ENCODE measurements at regions not wholly inside any gene's neighbourhood (a gene's known extent, or its start where the extent isn't known, plus 50 kb on each side); places are given as distances from the start of the nearest gene placed in this dataset.

- WGBS, 3 donors = 69 to 75% (median 70%) methylated on average over 3 of the region's 3 CpGs
- Histone ChIP-seq H3K36me3 (no peaks in the 10 kb centered on the region), H3K4me1 (ENCODE audit: insufficient read depth) (no peaks in the 10 kb centered on the region), H3K27me3 (no peaks in the 10 kb centered on the region), H3K4me3 (no peak overlapping the region), H3K27ac (no peak overlapping the region), H3K9me3 (no peaks in the 10 kb centered on the region)
- intact Hi-C loops (cut with DNase I) = no loop called here
- DNase-seq = no peak
- TF ChIP-seq CTCF (IDR thresholded peaks at IDR 0.05) (no peak), EP300 (IDR thresholded peaks at IDR 0.05) (no peak), POLR2A (IDR thresholded peaks at IDR 0.05) (no peak)
These were observed 235.0 kb upstream of the HNMT start for GRCh38 chr2:137729305-137729704.

GRCh38 chr2:137737559-137737958 is 226.7 kb upstream of the HNMT start:
- TF ChIP-seq EP300 (IDR thresholded peaks at IDR 0.05) (no peak), CTCF (IDR thresholded peaks at IDR 0.05) (no peak), POLR2A (IDR thresholded peaks at IDR 0.05) (no peak)
- Histone ChIP-seq H3K9me3 (no peaks in the 10 kb centered on the region), H3K4me1 (ENCODE audit: insufficient read depth) (no peaks in the 10 kb centered on the region), H3K4me3 (no peak overlapping the region), H3K36me3 (no peaks in the 10 kb centered on the region), H3K27me3 (no peaks in the 10 kb centered on the region), H3K27ac (no peak overlapping the region)
- no peak for DNase-seq
- intact Hi-C loops (cut with DNase I) = no loop called here

- Histone ChIP-seq H3K9me3 (no peaks in the 10 kb centered on the region), H3K27me3 (no peaks in the 10 kb centered on the region), H3K27ac (no peak overlapping the region), H3K36me3 (no peaks in the 10 kb centered on the region), H3K4me3 (no peak overlapping the region), H3K4me1 (ENCODE audit: insufficient read depth) (no peaks in the 10 kb centered on the region)
- TF ChIP-seq EP300 (IDR thresholded peaks at IDR 0.05) (no peak), CTCF (IDR thresholded peaks at IDR 0.05) (no peak), POLR2A (IDR thresholded peaks at IDR 0.05) (no peak)
- 43 to 55% (median 49%) methylated on average over 5 of the region's 5 CpGs for WGBS, 3 donors
- DNase-seq = no peak
- intact Hi-C loops (cut with DNase I) = no loop called here
These were observed 222.4 kb upstream of the HNMT start for GRCh38 chr2:137741784-137742362.

GRCh38 chr2:137747509-137747908 is 216.8 kb upstream of the HNMT start:
- intact Hi-C loops (cut with DNase I) = no loop called here
- Histone ChIP-seq H3K36me3 (no peaks in the 10 kb centered on the region), H3K9me3 (no peaks in the 10 kb centered on the region), H3K27ac (no peak overlapping the region), H3K27me3 (no peaks in the 10 kb centered on the region), H3K4me1 (ENCODE audit: insufficient read depth) (no peaks in the 10 kb centered on the region), H3K4me3 (no peak overlapping the region)
- no peak for DNase-seq
- no peak for TF ChIP-seq CTCF (IDR thresholded peaks at IDR 0.05)
- TF ChIP-seq EP300 (IDR thresholded peaks at IDR 0.05) = no peak
- TF ChIP-seq POLR2A (IDR thresholded peaks at IDR 0.05) = no peak

Data from ovary (tissue), 7 donors.